ENCODE measurements at regions not wholly inside any gene's neighbourhood (a gene's known extent, or its start where the extent isn't known, plus 50 kb on each side); places are given as distances from the start of the nearest gene placed in this dataset.

DNA sequence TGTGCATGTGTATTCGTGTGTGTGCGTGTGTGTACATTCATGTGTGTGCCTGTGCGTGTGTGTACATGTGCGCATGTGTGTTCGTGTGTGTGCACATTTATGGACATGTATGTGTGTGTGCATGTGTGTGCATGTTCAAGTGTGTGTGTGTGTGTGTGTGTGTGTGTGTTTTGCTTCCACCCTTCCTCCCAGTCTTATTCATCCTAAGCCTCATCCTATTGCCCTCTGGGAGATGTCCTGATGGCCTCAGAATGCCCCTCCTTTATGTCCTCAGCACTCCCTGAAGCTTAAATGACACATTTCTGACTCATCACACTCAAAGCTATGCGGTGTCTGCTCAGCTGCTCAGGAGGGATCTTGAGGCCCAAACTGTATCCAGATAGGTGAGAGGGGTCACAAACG is 76.6 kb upstream of the CCDC167 start:
- H3K27ac ChIP-seq = no peak overlapping the region
- H3K79me2 ChIP-seq = no peaks in the 10 kb centered on the region
- TF ChIP-seq, protein P1, sequence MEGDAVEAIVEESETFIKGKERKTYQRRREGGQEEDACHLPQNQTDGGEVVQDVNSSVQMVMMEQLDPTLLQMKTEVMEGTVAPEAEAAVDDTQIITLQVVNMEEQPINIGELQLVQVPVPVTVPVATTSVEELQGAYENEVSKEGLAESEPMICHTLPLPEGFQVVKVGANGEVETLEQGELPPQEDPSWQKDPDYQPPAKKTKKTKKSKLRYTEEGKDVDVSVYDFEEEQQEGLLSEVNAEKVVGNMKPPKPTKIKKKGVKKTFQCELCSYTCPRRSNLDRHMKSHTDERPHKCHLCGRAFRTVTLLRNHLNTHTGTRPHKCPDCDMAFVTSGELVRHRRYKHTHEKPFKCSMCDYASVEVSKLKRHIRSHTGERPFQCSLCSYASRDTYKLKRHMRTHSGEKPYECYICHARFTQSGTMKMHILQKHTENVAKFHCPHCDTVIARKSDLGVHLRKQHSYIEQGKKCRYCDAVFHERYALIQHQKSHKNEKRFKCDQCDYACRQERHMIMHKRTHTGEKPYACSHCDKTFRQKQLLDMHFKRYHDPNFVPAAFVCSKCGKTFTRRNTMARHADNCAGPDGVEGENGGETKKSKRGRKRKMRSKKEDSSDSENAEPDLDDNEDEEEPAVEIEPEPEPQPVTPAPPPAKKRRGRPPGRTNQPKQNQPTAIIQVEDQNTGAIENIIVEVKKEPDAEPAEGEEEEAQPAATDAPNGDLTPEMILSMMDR (IDR thresholded peaks at IDR 0.05; ENCODE audit: poor library complexity) = no peak
- TF ChIP-seq EZH2phosphoT487 (IDR thresholded peaks at IDR 0.05; ENCODE audit: low read depth, severe bottlenecking, unreplicated experiment) (no peak), EZH2 (IDR thresholded peaks at IDR 0.05; ENCODE audit: borderline replicate concordance) (no peak)
- 80% methylated on average over 7 of the region's 7 CpGs for WGBS (ENCODE audit: low lambda C conversion rate, missing lambda C conversion rate)
- H2AFZ ChIP-seq = no peak overlapping the region
- H3K36me3 ChIP-seq (replicated peaks; ENCODE audit: insufficient read depth, low read depth) = no peaks in the 10 kb centered on the region
- DNase-seq (ENCODE audit: low spot score) = no peak
- H3K9me3 ChIP-seq (ENCODE audit: low read depth) = no peaks in the 10 kb centered on the region
- no peaks in the 10 kb centered on the region for H3K9me2 ChIP-seq (replicated peaks; ENCODE audit: insufficient read depth)
- no peak overlapping the region for H3K4me3 ChIP-seq
- no peak overlapping the region for H3K4me2 ChIP-seq
- peaks cover 1% of the 10 kb centered on the region for H3K27me3 ChIP-seq
- H3K4me1 ChIP-seq (ENCODE audit: insufficient read depth) = no peaks in the 10 kb centered on the region
- H4K20me1 ChIP-seq (ENCODE audit: insufficient read depth, poor library complexity, severe bottlenecking) = no peaks in the 10 kb centered on the region

DNA sequence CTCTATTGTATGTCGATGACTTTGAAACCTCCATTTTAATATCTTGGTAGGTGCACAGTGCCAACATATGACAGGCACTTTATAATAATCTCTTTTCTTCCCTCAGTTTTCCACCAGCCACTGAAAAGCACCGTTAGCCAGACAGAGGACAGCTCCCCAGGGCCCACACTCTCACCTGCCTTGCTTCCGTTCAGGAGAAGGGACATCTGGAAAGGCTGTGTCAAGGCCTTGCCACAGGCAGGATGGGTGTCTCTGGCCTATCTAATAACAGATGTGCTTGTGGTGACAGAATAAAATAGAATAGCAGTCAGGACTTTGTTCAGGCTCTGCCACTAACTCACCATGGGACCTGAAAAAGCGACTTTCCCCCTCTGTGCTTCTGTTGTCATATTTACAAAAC is 75.5 kb upstream of the CCDC167 start:
- no peaks in the 10 kb centered on the region for H3K4me1 ChIP-seq (ENCODE audit: insufficient read depth)
- H3K4me3 ChIP-seq = no peak overlapping the region
- DNase-seq (ENCODE audit: low spot score) = no peak
- H4K20me1 ChIP-seq (ENCODE audit: insufficient read depth, poor library complexity, severe bottlenecking) = no peaks in the 10 kb centered on the region
- no peak overlapping the region for H3K27ac ChIP-seq
- H3K79me2 ChIP-seq = no peaks in the 10 kb centered on the region
- no peak overlapping the region for H2AFZ ChIP-seq
- H3K9me2 ChIP-seq (replicated peaks; ENCODE audit: insufficient read depth) = no peaks in the 10 kb centered on the region
- 76% methylated on average over 4 of the region's 4 CpGs for WGBS (ENCODE audit: low lambda C conversion rate, missing lambda C conversion rate)
- no peaks in the 10 kb centered on the region for H3K9me3 ChIP-seq (ENCODE audit: low read depth)
- TF ChIP-seq EZH2 (IDR thresholded peaks at IDR 0.05; ENCODE audit: borderline replicate concordance) (no peak), EZH2phosphoT487 (IDR thresholded peaks at IDR 0.05; ENCODE audit: low read depth, severe bottlenecking, unreplicated experiment) (no peak)
- TF ChIP-seq, protein P1 (IDR thresholded peaks at IDR 0.05; ENCODE audit: poor library complexity) = no peak
- H3K4me2 ChIP-seq = no peak overlapping the region
- H3K36me3 ChIP-seq (replicated peaks; ENCODE audit: insufficient read depth, low read depth) = no peaks in the 10 kb centered on the region
- peaks cover 13% of the 10 kb centered on the region for H3K27me3 ChIP-seq

DNA sequence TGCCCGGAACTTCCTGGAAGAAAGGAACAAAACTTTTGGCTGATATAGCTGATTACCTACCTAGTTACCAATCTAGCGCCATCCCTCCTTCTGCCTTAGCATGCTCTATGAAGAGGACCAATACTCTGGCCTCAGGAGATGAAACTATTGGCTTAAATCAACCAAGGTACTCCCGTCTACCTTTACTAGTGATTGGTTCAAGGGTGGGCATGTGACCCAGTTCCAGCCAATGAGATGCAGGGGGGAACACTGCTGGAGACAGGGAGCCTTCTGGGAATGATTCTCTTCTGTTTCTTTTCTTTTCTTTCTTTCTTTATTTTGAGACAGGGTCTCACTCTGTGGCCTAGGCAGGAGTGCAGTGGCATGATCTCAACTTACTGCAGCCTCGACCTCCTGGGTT is 72.6 kb upstream of the CCDC167 start:
- Histone ChIP-seq H2AFZ (no peak overlapping the region), H3K9me3 (ENCODE audit: low read depth) (no peaks in the 10 kb centered on the region)

More for the DNA sequence above, 72.6 kb upstream of the CCDC167 start:
- no peaks in the 10 kb centered on the region for H3K79me2 ChIP-seq
- 90% methylated on average over 4 of the region's 4 CpGs for WGBS (ENCODE audit: low lambda C conversion rate, missing lambda C conversion rate)
- no peaks in the 10 kb centered on the region for H3K36me3 ChIP-seq (replicated peaks; ENCODE audit: insufficient read depth, low read depth)
- H4K20me1 ChIP-seq (ENCODE audit: insufficient read depth, poor library complexity, severe bottlenecking) = no peaks in the 10 kb centered on the region
- H3K4me2 ChIP-seq = no peak overlapping the region
- H3K27ac ChIP-seq = no peak overlapping the region
- H3K9me2 ChIP-seq (replicated peaks; ENCODE audit: insufficient read depth) = no peaks in the 10 kb centered on the region
- no peak for DNase-seq (ENCODE audit: low spot score)
- no peaks in the 10 kb centered on the region for H3K4me1 ChIP-seq (ENCODE audit: insufficient read depth)
- no peak for TF ChIP-seq EZH2 (IDR thresholded peaks at IDR 0.05; ENCODE audit: borderline replicate concordance)
- no peak for TF ChIP-seq EZH2phosphoT487 (IDR thresholded peaks at IDR 0.05; ENCODE audit: low read depth, severe bottlenecking, unreplicated experiment)
- TF ChIP-seq, protein P1 (IDR thresholded peaks at IDR 0.05; ENCODE audit: poor library complexity) = no peak
- H3K4me3 ChIP-seq = no peak overlapping the region
- H3K27me3 ChIP-seq = peaks cover 13% of the 10 kb centered on the region
